ENCODE measurements at regions not wholly inside any gene's neighbourhood (a gene's known extent, or its start where the extent isn't known, plus 50 kb on each side); places are given as distances from the start of the nearest gene placed in this dataset.

DNA sequence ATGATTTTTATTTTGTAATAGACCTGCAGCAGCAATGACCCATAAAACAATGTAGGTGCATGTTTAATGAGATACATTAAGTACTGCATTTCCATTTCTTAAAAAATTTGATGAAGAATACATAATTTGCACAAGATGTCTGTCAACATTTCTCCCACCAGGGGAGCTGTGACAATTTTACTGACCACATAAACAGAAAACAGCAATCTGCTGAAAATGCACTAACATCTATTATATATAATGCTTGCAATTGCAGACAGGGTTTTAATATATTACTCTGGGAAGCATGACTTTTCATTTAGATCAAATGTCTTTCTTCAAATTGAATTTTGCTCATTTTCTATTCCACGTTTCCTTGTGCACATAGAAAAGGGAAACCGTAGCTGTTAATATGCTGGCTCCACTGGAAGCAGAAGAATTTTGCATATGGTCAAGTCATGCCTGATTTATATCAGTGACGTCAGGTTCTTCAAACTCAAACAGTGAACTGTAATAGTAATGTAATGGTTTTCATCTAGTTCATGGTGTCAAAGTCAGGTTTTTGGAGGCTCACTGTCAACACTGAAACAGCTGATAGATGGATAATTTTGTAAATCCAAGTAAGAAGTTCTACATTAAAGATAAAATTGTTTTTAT lies 79.8 kb upstream of the IGF1R start:
- no peak for DNase-seq

DNA sequence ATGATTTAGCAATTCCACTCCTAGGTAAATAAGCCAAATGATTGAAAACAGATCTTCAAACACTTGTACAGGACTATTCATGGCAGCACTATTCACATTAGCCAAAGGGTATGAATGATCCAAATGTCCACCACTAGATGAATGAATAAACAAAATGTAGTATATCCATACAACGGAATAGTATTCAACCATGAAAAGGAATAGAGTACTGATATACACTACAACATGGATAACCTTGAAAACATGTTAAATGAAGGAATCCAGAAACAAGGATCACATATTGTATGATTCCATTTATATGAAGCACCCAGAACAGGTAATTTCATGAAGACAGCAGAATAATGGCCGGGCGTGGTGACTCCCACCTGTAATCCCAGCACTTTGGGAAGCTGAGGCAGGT lies 78.2 kb upstream of the IGF1R start:
- no peak for DNase-seq

DNA sequence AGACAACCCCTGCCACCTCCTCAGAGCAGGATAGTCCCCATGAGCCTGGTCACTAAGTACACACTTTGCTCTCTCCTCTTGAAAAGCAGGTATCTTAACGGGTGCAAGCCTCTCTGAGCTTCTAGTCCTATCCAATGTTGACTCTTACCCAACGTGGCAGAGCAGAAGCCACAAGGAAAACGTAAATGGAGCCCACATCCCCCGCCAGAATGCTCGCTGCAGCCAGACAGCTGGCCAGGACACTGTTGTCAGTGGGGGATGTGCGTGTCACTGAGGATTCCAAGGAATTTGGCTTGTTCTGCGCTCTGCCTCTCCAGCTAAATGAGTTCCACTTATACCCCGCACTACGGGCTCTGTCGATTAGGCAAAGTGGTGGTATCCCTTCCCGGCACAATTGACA lies 67.8 kb upstream of the IGF1R start:
- no peak for DNase-seq

DNA sequence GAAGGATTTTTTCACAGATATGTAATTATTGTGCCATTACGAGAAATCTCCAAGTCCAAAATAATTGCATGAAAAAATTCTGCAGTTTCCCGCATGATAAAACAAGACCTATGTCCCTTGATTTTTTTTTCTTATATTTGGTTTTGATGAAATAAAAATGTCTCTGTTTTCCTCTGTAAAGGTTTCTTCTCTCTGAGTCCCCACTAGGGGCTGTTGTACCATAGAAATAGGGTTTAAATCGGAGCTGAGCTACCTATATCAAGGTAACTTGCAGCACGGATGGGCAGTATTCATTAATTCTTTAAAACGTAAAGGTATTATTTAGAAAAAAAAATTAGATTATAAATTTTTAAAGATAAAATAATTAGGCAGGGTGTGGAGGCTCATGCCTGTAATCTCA lies 66.6 kb upstream of the IGF1R start:
- DNase-seq = no peak

DNA sequence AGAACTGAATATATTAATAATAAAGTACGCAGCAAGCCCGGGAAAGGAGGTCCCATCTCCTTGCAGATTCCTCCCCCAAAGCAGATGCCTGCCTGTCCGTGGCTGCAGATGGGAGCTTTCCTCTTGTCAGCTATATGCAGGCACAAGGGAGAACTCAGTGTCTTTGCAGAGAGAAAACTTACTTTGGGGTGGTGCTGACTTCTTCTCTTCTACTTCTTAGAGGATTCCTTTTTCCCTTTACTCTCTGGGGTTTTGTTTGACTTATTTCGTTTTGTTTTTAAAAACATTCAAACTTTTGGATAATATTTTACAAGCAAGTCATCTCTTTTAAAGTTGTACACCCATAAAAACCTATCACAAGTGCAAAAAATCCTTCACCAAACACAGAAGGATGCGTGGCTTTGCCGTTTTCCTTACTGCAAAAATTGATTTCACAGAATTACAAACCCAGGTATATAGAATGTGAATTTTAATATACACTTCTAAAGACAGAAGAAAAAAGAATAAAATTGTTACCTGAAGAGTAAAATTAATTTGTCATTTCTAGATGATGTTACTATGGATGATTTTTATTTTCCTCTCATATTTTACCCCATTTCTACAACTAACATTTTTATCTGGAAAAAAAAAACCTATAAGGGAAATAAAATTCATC lies 65.3 kb upstream of the IGF1R start:
- DNase-seq = no peak

DNA sequence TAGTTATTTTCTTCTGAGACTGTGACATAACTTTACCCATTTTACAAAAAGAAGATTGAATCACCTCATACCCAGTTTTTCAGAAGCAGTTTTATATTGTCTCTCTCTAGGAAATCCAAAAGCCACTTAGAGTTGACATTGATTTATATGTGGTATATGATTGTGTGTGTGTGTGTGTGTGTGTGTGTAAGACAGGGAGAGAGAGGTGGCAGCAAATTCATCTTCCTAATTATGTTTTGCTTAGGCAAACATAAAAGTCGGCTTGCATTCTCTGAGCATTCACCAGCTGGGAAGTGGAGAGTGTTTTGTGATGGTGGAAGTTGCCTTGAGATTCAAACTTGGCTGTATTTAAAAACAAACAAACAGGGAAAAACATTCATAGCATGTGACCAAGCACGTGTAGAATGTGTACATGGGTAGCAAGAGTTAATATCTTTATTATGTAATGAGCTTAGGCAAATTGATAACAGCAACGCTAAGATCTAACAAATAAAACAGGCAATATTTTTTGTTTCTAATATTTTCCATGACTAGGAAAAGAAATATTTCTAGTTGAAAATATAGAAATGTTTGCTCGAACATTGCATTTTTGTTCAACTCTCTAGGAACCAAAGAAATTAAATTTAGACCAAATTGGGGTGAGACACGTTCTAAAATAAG lies 64.4 kb upstream of the IGF1R start:
- no peak for DNase-seq

DNA sequence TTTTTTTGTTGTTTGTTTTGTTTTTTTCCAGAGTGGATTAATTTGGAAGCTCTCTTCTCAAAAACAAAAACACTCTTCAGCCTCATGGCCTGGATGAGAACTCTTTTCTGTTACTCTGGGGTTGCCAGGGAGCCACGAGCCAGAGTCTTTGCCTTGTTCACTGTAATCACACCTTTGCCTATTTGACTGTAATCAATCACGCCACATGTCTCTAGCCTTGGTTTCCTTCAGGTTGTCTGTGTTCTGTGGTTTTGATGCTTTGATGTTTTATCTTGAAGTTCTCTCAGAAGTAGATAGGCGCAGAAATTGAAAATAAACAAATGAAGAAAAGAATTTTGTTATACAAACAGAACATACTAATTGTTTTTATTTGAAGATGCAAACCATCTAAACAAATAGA lies 62.3 kb upstream of the IGF1R start:
- no peak for DNase-seq

DNA sequence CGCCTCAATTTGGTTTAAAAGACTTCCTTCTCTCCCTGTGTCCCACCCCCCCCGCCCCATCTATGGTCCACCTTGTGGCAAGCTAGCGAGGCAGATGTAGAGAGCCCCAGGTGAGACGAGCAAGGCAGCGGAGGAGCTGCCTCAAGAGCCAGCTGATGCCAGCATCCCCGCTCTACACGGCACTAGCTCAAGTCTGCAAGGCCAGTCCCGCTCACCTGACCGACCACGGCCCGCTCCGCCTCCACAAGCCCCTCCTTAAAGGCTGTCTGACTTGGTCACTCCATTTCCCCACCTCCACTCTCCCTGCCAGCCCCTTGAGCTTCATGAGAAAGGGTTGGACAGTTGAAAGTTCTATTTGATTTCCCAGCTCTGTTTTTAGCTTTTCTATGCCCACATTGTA lies 56.2 kb upstream of the IGF1R start:
- no peak for DNase-seq

DNA sequence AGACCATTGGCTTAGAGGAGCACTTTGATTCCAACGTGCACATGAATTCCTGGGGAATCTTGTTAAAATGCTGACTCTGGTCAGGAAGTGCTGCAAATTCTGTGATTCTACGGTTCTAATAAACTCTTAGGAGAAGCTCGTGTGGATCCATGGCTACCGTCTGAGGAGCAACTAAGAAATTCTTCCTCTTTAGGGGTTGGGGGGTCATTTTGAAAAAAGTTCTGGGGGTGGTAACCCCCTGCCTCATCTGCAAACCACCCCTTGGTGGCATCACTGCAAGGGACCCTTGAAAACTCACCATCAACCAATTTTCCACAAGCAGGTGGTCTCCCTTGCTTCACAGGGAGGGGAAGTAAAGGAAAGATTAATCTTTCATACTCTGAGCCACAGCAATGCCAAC lies 52.2 kb upstream of the IGF1R start:
- no peak for DNase-seq

DNA sequence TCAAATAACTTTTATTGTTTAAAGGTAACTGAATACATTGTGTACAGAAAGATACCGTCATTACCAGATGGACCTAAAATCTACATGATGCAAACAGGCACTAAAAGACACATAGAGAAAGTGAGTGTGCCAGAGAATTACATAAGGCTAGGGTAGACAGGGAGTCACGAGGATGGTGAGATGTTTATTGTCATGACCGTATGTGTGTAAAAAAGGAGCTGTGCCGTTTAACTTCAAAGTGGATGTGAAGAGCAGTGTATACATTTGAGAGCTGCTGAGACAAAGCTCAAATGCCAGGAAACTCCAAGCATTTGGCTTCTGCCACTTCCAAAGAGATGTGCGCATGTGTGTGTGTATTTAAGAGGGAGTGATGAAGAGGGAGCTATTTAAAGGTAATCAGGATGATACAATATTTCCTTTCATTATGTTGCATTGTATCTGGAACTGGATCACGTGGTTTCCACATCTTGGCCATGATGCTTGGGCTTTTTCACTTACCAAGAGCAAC lies 51.4 kb upstream of the IGF1R start:
- DNase-seq = no peak

DNA sequence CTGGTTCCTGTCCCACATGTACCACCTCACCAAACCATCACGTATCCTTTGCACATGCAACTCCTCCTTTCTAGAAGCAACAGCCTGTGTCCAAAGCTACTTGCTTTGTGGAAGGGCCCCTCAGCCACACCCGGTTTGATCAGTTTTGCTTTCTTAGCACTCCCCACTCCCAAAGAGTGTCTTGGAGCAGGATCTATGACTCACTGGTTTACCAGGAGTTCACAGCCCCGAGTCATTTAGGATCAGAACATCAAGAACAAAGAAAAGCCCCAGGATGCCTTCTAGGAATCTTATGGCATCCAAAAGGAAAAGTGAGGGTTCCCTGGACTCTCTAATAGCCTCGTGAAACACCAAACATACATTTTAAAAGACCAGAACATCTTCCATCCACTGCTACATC lies 50.7 kb upstream of the IGF1R start:
- no peak for DNase-seq
